ENCODE measurements at regions not wholly inside any gene's neighbourhood (a gene's known extent, or its start where the extent isn't known, plus 50 kb on each side); places are given as distances from the start of the nearest gene placed in this dataset.
A peak's percentile ranks its signal among the peaks of the same experiment; 100 is the strongest.

DNA sequence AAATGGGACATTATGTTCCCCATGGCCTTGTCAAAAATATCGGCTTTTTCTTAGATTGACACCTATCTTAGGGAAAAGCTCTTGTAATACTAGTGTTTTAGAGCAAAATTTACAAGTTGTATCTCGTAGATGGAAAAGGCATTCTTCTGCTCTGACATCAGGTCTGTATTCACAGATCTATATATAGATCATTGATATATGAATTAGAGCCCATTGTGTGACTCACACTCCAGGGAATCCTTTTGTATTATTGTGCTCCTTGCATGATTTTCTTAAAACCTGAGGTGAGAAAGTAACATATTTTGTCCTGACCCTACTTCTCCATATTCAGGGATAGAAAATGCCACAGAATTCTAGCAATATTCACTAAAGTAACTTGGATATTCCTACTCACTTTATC lies 1160.8 kb upstream of the B3GALT2 start:
- CTCF ChIA-PET, result no interaction called here
- POLR2A ChIA-PET, result no interaction called here
- Mint-ChIP-seq H3K27me3 (peaks cover 1% of the 10 kb centered on the region), H3K27ac (no peak overlapping the region), H3K4me3 (no peak overlapping the region), H3K4me1 (ENCODE audit: low read depth) (no peaks in the 10 kb centered on the region), H3K36me3 (ENCODE audit: low read depth) (no peaks in the 10 kb centered on the region), H3K9me3 (no peaks in the 10 kb centered on the region)
- ATAC-seq, result no peak
- DNase-seq, result no peak
- TF ChIP-seq, protein P1, sequence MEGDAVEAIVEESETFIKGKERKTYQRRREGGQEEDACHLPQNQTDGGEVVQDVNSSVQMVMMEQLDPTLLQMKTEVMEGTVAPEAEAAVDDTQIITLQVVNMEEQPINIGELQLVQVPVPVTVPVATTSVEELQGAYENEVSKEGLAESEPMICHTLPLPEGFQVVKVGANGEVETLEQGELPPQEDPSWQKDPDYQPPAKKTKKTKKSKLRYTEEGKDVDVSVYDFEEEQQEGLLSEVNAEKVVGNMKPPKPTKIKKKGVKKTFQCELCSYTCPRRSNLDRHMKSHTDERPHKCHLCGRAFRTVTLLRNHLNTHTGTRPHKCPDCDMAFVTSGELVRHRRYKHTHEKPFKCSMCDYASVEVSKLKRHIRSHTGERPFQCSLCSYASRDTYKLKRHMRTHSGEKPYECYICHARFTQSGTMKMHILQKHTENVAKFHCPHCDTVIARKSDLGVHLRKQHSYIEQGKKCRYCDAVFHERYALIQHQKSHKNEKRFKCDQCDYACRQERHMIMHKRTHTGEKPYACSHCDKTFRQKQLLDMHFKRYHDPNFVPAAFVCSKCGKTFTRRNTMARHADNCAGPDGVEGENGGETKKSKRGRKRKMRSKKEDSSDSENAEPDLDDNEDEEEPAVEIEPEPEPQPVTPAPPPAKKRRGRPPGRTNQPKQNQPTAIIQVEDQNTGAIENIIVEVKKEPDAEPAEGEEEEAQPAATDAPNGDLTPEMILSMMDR (IDR thresholded peaks at IDR 0.05), result no peak
- intact Hi-C loops (cut with micrococcal nuclease), result no loop called here

DNA sequence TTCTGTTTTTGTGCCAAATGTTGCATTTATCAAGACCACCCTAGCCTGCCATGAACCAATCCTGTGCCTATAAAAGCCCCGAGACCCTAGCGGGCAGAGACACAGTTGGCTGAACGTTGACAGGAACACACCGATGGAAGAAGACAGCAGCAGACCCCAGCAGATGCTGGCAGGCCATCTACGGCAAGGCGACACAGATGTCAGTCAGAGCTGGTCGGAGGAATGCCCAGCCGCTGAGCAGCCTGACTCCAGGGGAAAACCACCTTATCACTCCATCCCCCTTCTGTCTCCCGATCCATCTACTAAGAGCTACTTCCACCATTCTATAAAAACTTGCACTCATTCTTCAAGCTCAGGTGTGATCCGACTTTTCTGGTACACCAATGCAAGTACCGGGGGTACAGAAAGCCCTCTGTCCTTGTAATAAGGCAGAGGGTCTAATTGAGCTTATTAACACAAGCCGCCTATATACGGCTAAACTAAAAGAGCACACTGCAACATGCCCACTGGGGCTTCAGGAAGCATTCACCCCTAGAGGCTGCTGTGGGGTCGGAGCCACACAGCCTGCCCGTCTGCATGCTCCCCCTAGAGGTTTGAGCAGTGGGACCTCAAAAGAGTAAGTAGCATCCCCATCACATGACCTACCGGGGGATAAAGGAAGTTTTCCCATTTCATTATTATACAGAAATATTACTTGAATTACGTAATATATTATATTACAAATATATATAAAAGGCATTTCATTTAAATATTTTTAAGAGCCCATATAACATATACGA lies 1156.3 kb upstream of the B3GALT2 start:
- Mint-ChIP-seq H3K9me3 (no peaks in the 10 kb centered on the region), H3K36me3 (ENCODE audit: low read depth) (no peaks in the 10 kb centered on the region), H3K4me3 (no peak overlapping the region), H3K27me3 (peaks cover 1% of the 10 kb centered on the region), H3K27ac (no peak overlapping the region), H3K4me1 (ENCODE audit: low read depth) (peaks cover 14% of the 10 kb centered on the region)
- POLR2A ChIA-PET, result no interaction called here
- intact Hi-C loops (cut with micrococcal nuclease), result no loop called here
- ATAC-seq (no peak), DNase-seq (peak; percentile 6)
- CTCF ChIA-PET, result no interaction called here
- TF ChIP-seq, protein P1 (IDR thresholded peaks at IDR 0.05), result no peak

DNA sequence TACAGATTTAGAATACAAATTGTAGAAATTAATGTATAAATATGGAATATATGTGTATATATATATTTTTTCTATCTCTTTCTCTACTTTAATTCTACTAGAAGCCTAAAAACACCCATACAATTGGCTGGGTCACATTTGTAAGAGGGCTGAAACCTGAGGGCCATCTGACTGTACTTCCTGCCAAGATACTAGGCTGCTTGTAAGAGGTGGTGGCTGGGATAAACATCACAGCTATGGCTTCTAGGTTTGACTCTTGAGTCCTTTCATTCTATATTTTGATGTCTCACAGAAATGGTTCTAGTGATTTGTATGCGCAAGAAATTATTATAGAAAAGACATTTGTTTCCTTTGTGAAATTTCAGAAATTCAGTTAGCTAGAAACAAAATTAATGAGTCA lies 1155.2 kb upstream of the B3GALT2 start:
- CTCF ChIA-PET, result no interaction called here
- intact Hi-C loops (cut with micrococcal nuclease), result no loop called here
- Mint-ChIP-seq H3K4me3 (no peak overlapping the region), H3K36me3 (ENCODE audit: low read depth) (no peaks in the 10 kb centered on the region), H3K9me3 (no peaks in the 10 kb centered on the region), H3K27ac (no peak overlapping the region), H3K4me1 (ENCODE audit: low read depth) (peaks cover 14% of the 10 kb centered on the region), H3K27me3 (no peaks in the 10 kb centered on the region)
- peak; percentile 61 for ATAC-seq
- peak; percentile 7 for DNase-seq
- POLR2A ChIA-PET, result no interaction called here
- TF ChIP-seq, protein P1 (IDR thresholded peaks at IDR 0.05), result no peak

DNA sequence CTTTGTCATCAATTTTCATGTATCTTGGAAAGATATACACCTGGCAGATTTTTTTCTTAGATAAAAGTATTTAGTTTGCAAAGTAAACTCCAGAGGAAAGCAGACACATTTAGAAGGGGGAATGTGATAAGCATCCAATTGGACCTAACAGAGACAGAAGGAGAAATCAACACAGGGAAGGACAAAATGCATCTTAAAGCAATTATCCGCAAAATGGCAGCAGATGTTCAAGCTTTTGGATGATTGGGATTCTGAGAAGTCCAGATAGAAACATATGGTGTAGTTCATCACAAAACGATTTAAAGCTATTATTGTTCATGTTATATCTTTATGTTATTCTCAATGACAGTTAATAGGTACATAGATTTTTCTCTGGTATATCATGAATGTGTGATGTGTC lies 1153.1 kb upstream of the B3GALT2 start:
- DNase-seq, result no peak
- Mint-ChIP-seq H3K4me1 (ENCODE audit: low read depth) (peaks cover 14% of the 10 kb centered on the region), H3K4me3 (no peak overlapping the region), H3K27me3 (no peaks in the 10 kb centered on the region), H3K27ac (no peak overlapping the region), H3K9me3 (no peaks in the 10 kb centered on the region), H3K36me3 (ENCODE audit: low read depth) (no peaks in the 10 kb centered on the region)
- no peak for ATAC-seq
- POLR2A ChIA-PET, result no interaction called here
- CTCF ChIA-PET, result no interaction called here
- intact Hi-C loops (cut with micrococcal nuclease), result no loop called here
- TF ChIP-seq, protein P1 (IDR thresholded peaks at IDR 0.05), result no peak

DNA sequence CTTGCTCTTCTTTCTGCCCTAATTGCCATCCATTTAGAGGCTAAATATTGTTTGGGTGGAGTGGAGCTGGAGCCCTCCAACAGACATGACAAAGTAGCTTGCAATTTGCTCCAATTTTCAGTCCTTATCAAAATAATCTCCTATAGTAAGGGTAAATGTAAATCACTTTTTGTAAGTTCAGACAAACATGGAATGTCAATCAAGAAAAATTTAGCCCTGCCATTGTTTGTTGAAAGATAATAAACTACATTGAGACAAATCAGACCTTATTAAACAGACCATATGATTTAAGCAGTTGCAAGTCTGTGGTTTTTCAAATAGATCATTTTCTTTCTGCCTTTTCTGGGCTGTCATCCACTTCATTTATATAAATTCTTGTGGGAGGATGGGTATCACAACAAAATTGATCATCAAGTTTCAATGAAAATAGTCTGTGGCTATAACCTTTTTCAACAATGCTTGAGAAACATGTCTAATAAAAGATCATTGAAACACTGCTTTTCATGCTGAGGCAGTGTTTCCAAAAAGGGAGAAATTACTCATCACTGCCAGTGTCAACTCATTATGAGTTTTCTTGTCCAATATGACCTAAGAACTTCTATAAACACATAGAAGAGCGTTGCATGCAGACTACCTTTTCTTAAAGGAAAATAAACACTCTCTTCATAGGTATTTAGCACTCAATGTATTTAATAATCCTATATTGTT lies 1152.0 kb upstream of the B3GALT2 start:
- peaks cover 14% of the 10 kb centered on the region for H3K4me1 Mint-ChIP-seq (ENCODE audit: low read depth)
- peak; percentile 74 for ATAC-seq
- CTCF ChIA-PET, result no interaction called here
- TF ChIP-seq, protein P1 (IDR thresholded peaks at IDR 0.05), result no peak
- no peaks in the 10 kb centered on the region for H3K9me3 Mint-ChIP-seq
- H3K36me3 Mint-ChIP-seq (ENCODE audit: low read depth), result no peaks in the 10 kb centered on the region
- POLR2A ChIA-PET, result no interaction called here
- H3K27me3 Mint-ChIP-seq, result no peaks in the 10 kb centered on the region
- intact Hi-C loops (cut with micrococcal nuclease), result no loop called here
- peak; percentile 43 for DNase-seq
- H3K27ac Mint-ChIP-seq, result peak overlapping the region; percentile 57
- peak overlapping the region; percentile 8 for H3K4me3 Mint-ChIP-seq
